Nephron (organoid): ENCODE measurements at regions not wholly inside any gene's neighbourhood (a gene's known extent, or its start where the extent isn't known, plus 50 kb on each side); places are given as distances from the start of the nearest gene placed in this dataset.

ENCODE experiments used
- H3K27ac Mint-ChIP-seq, 3 experiments: 2 replicates each; pipeline ENCODE4 v1.8.0; 2020; ENCODE audit warnings: mixed read lengths in 3 of 3, mild to moderate bottlenecking in 2 of 3, moderate library complexity in 1 of 3
- H3K27me3 Mint-ChIP-seq: 2 replicates; pipeline ENCODE4 v1.8.0; 2021; ENCODE audit warnings: low read depth, mild to moderate bottlenecking, moderate library complexity, mixed read lengths
- H3K36me3 Mint-ChIP-seq: 2 replicates; pipeline ENCODE4 v1.8.0; 2020; ENCODE audit warnings: low read depth, mixed read lengths
- H3K4me1 Mint-ChIP-seq: 2 replicates; pipeline ENCODE4 v1.8.0; 2020; ENCODE audit warnings: mixed read lengths
- H3K4me3 Mint-ChIP-seq, 3 experiments: 2 replicates each; pipeline ENCODE4 v1.8.0; 2020; ENCODE audit warnings: mild to moderate bottlenecking in 3 of 3, mixed read lengths in 3 of 3, moderate library complexity in 2 of 3
- H3K9me3 Mint-ChIP-seq: 2 replicates; pipeline ENCODE4 v1.8.0; 2020; ENCODE audit warnings: mixed read lengths
- CTCF ChIP-seq, 3 experiments: fragments of 200-600 bp; sonication (generic); IDR thresholded peaks; one replicate each; pipeline ENCODE4 v1.5.0; 2021; ENCODE audit warnings: antibody characterized with exemption in 3 of 3; ENCODE audit not compliant: unreplicated experiment in 3 of 3

GRCh38 chr2:15804691-15805090 is 135.7 kb upstream of the MYCN start:
- Mint-ChIP-seq H3K4me1 (peaks cover 32% of the 10 kb centered on the region), H3K27ac (peak overlapping the region in 1 of 3 experiments; percentile 27), H3K9me3 (no peaks in the 10 kb centered on the region), H3K36me3 (no peaks in the 10 kb centered on the region), H3K27me3 (peaks cover 72% of the 10 kb centered on the region), H3K4me3 (no peak overlapping the region)
- no peak for TF ChIP-seq CTCF (IDR thresholded peaks at IDR 0.05; ENCODE audit: unreplicated experiment in 3 of 3)

GRCh38 chr2:15805206-15805605 is 135.1 kb upstream of the MYCN start:
- H3K9me3 Mint-ChIP-seq: no peaks in the 10 kb centered on the region
- H3K4me3 Mint-ChIP-seq: no peak overlapping the region
- peaks cover 37% of the 10 kb centered on the region for H3K4me1 Mint-ChIP-seq
- H3K27me3 Mint-ChIP-seq: peaks cover 75% of the 10 kb centered on the region
- TF ChIP-seq CTCF (IDR thresholded peaks at IDR 0.05; ENCODE audit: unreplicated experiment in 3 of 3): no peak
- H3K27ac Mint-ChIP-seq: no peak overlapping the region
- no peaks in the 10 kb centered on the region for H3K36me3 Mint-ChIP-seq

- Mint-ChIP-seq H3K27ac (no peak overlapping the region), H3K27me3 (peaks cover 71% of the 10 kb centered on the region), H3K4me3 (no peak overlapping the region), H3K9me3 (no peaks in the 10 kb centered on the region), H3K4me1 (peaks cover 43% of the 10 kb centered on the region), H3K36me3 (no peaks in the 10 kb centered on the region)
- TF ChIP-seq CTCF (IDR thresholded peaks at IDR 0.05; ENCODE audit: unreplicated experiment in 3 of 3): no peak
Measured at GRCh38 chr2:15805772-15806171, 134.6 kb upstream of the MYCN start.

- Mint-ChIP-seq H3K27me3 (peaks cover 70% of the 10 kb centered on the region), H3K27ac (no peak overlapping the region), H3K4me1 (peaks cover 54% of the 10 kb centered on the region), H3K9me3 (no peaks in the 10 kb centered on the region), H3K4me3 (no peak overlapping the region), H3K36me3 (no peaks in the 10 kb centered on the region)
- TF ChIP-seq CTCF (IDR thresholded peaks at IDR 0.05; ENCODE audit: unreplicated experiment in 3 of 3): no peak
Measured at GRCh38 chr2:15806801-15807417, 133.4 kb upstream of the MYCN start.

GRCh38 chr2:15807418-15808203 is 132.7 kb upstream of the MYCN start:
- H3K27me3 Mint-ChIP-seq: peaks cover 71% of the 10 kb centered on the region
- no peak for TF ChIP-seq CTCF (IDR thresholded peaks at IDR 0.05; ENCODE audit: unreplicated experiment in 3 of 3)
- peak overlapping the region in 1 of 3 experiments; percentile 18 for H3K4me3 Mint-ChIP-seq
- peak overlapping the region; percentile 74 to 96 (median 89) for H3K27ac Mint-ChIP-seq
- H3K36me3 Mint-ChIP-seq: no peaks in the 10 kb centered on the region
- peaks cover 61% of the 10 kb centered on the region for H3K4me1 Mint-ChIP-seq
- H3K9me3 Mint-ChIP-seq: no peaks in the 10 kb centered on the region
